ENCODE measurements at regions not wholly inside any gene's neighbourhood (a gene's known extent, or its start where the extent isn't known, plus 50 kb on each side); places are given as distances from the start of the nearest gene placed in this dataset.

- TF ChIP-seq CTCF (IDR thresholded peaks at IDR 0.05), result no peak
- no peak for TF ChIP-seq POLR2AphosphoS5 (IDR thresholded peaks at IDR 0.05)
Measured at GRCh38 chr14:22394616-22395015, 194.4 kb downstream of the DAD1 start.
